GM23338 (cell line): ENCODE measurements at regions not wholly inside any gene's neighbourhood (a gene's known extent, or its start where the extent isn't known, plus 50 kb on each side); places are given as distances from the start of the nearest gene placed in this dataset.

ENCODE experiments used
- CREB1 ChIP-seq: fragments of 250-450 bp; sonication (Bioruptor Pico); IDR thresholded peaks from 2 replicates; pipeline ENCODE4 v1.5.0; 2020; ENCODE audit warnings: low read depth, mild to moderate bottlenecking, moderate library complexity
- EZH2 ChIP-seq: fragments of 200-600 bp; sonication (generic); IDR thresholded peaks from one replicate; pipeline ENCODE4 v1.8.0; 2017; ENCODE audit warnings: antibody characterized with exemption, mild to moderate bottlenecking, low read depth; ENCODE audit not compliant: unreplicated experiment
- EZH2phosphoT487 ChIP-seq: fragments of 200-600 bp; sonication (generic); IDR thresholded peaks from one replicate; pipeline ENCODE4 v1.8.1; 2018; ENCODE audit warnings: antibody characterized with exemption; ENCODE audit not compliant: unreplicated experiment
- JUNB ChIP-seq: IDR thresholded peaks from one replicate; pipeline ENCODE4 v1.6.1; 2016; ENCODE audit warnings: antibody characterized with exemption; ENCODE audit not compliant: unreplicated experiment
- NANOG ChIP-seq: IDR thresholded peaks from 2 replicates; pipeline ENCODE4 v1.6.1; 2016; ENCODE audit warnings: antibody characterized with exemption, borderline replicate concordance
- POLR2AphosphoS5 ChIP-seq: IDR thresholded peaks from 2 replicates; pipeline ENCODE4 v1.6.1; 2016; ENCODE audit warnings: antibody characterized with exemption, low read depth
- STAT1 ChIP-seq: IDR thresholded peaks from one replicate; pipeline ENCODE4 v1.6.1; 2016; ENCODE audit warnings: antibody characterized with exemption; ENCODE audit not compliant: unreplicated experiment
- ZNF114 ChIP-seq: fragments of 250-450 bp; sonication (Bioruptor Pico); IDR thresholded peaks from 2 replicates; pipeline ENCODE4 v1.5.0; 2020; ENCODE audit warnings: mild to moderate bottlenecking, moderate library complexity
- ZNF331 ChIP-seq: fragments of 250-450 bp; sonication (Bioruptor Pico); IDR thresholded peaks from 2 replicates; pipeline ENCODE4 v1.5.0; 2020; ENCODE audit warnings: low read depth, mild to moderate bottlenecking, moderate library complexity
- TF ChIP-seq, protein P1 (sequence below), 2 experiments: fragments of 200-600 bp in 1 of 2; sonication (generic) in 1 of 2; conservative IDR thresholded peaks; 2 replicates each; pipeline versions ENCODE4 v1.5.1 to v1.6.1; 2016 to 2017; ENCODE audit warnings: antibody characterized with exemption in 2 of 2, low read depth in 2 of 2, mild to moderate bottlenecking in 2 of 2, moderate library complexity in 1 of 2
- TF ChIP-seq, protein P2 (sequence below): IDR thresholded peaks from one replicate; pipeline ENCODE4 v1.6.1; 2018; ENCODE audit warnings: antibody characterized with exemption; ENCODE audit not compliant: unreplicated experiment

DNA sequence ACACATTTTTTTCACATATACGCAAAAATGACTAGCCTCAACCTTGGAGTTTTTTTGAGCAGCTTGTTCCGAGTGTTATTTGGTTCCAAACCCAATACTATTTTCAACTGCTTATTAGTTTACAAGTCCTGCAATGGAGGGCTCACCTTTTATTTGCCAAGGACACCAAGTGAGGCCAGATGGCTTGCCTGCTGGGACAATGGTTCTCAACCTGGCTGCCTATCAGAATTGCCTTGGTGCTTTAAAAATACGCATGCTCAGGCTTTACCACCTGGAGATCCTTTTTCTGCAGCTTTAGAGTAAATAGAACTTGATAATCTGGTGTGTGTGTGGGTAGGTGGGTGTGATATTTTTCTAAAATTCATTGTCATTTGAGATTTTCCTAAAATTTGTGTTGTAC is 276.8 kb downstream of the MTERF1 start:
- TF ChIP-seq, protein P1, sequence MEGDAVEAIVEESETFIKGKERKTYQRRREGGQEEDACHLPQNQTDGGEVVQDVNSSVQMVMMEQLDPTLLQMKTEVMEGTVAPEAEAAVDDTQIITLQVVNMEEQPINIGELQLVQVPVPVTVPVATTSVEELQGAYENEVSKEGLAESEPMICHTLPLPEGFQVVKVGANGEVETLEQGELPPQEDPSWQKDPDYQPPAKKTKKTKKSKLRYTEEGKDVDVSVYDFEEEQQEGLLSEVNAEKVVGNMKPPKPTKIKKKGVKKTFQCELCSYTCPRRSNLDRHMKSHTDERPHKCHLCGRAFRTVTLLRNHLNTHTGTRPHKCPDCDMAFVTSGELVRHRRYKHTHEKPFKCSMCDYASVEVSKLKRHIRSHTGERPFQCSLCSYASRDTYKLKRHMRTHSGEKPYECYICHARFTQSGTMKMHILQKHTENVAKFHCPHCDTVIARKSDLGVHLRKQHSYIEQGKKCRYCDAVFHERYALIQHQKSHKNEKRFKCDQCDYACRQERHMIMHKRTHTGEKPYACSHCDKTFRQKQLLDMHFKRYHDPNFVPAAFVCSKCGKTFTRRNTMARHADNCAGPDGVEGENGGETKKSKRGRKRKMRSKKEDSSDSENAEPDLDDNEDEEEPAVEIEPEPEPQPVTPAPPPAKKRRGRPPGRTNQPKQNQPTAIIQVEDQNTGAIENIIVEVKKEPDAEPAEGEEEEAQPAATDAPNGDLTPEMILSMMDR (conservative IDR thresholded peaks at IDR 0.05; ENCODE audit: low read depth in 2 of 2): no peak
- TF ChIP-seq EZH2phosphoT487 (no peak), EZH2 (no peak), NANOG (no peak), POLR2AphosphoS5 (no peak), ZNF114 (CRISPR knock-in tag) (no peak), ZNF331 (CRISPR knock-in tag) (no peak), JUNB (no peak), STAT1 (no peak), CREB1 (CRISPR knock-in tag) (no peak)
- TF ChIP-seq, protein P2, sequence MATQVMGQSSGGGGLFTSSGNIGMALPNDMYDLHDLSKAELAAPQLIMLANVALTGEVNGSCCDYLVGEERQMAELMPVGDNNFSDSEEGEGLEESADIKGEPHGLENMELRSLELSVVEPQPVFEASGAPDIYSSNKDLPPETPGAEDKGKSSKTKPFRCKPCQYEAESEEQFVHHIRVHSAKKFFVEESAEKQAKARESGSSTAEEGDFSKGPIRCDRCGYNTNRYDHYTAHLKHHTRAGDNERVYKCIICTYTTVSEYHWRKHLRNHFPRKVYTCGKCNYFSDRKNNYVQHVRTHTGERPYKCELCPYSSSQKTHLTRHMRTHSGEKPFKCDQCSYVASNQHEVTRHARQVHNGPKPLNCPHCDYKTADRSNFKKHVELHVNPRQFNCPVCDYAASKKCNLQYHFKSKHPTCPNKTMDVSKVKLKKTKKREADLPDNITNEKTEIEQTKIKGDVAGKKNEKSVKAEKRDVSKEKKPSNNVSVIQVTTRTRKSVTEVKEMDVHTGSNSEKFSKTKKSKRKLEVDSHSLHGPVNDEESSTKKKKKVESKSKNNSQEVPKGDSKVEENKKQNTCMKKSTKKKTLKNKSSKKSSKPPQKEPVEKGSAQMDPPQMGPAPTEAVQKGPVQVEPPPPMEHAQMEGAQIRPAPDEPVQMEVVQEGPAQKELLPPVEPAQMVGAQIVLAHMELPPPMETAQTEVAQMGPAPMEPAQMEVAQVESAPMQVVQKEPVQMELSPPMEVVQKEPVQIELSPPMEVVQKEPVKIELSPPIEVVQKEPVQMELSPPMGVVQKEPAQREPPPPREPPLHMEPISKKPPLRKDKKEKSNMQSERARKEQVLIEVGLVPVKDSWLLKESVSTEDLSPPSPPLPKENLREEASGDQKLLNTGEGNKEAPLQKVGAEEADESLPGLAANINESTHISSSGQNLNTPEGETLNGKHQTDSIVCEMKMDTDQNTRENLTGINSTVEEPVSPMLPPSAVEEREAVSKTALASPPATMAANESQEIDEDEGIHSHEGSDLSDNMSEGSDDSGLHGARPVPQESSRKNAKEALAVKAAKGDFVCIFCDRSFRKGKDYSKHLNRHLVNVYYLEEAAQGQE: no peak
